ENCODE measurements at regions not wholly inside any gene's neighbourhood (a gene's known extent, or its start where the extent isn't known, plus 50 kb on each side); places are given as distances from the start of the nearest gene placed in this dataset.

DNA sequence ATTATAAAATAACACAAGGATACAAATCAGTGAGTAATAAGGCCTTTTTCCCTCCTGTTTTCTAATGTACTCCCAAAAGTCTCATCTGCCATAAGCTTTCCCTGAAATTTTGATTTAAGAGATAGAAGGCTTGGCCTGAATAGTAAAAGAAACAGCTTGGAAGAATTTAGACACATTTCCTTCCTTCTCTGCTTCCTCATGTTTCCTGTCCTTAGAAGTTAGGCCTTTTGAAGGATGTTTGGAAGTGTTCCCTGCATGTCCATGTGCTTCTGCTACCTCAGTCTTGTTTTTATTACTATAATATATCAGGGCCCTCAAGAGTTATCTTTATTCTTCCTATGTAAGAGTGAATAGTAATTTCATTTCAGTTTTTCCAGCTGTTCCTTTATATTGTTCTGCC is 242.7 kb downstream of the DEPDC1B start:
- TF ChIP-seq, protein P1, sequence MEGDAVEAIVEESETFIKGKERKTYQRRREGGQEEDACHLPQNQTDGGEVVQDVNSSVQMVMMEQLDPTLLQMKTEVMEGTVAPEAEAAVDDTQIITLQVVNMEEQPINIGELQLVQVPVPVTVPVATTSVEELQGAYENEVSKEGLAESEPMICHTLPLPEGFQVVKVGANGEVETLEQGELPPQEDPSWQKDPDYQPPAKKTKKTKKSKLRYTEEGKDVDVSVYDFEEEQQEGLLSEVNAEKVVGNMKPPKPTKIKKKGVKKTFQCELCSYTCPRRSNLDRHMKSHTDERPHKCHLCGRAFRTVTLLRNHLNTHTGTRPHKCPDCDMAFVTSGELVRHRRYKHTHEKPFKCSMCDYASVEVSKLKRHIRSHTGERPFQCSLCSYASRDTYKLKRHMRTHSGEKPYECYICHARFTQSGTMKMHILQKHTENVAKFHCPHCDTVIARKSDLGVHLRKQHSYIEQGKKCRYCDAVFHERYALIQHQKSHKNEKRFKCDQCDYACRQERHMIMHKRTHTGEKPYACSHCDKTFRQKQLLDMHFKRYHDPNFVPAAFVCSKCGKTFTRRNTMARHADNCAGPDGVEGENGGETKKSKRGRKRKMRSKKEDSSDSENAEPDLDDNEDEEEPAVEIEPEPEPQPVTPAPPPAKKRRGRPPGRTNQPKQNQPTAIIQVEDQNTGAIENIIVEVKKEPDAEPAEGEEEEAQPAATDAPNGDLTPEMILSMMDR (IDR thresholded peaks at IDR 0.05): no peak
- no peak for TF ChIP-seq POLR2A (IDR thresholded peaks at IDR 0.05)
